Mesothelial cell of epicardium (in vitro differentiated cells): ENCODE measurements at regions not wholly inside any gene's neighbourhood (a gene's known extent, or its start where the extent isn't known, plus 50 kb on each side); places are given as distances from the start of the nearest gene placed in this dataset.

Source experiments
- DNase-seq, 2 experiments: peaks; one replicate each; pipeline ENCODE4 v3.0.0; 2021; ENCODE audit warnings: low spot score in 2 of 2; ENCODE audit not compliant: unreplicated experiment in 2 of 2
- H3K27ac Mint-ChIP-seq: 2 replicates; pipeline ENCODE4 v1.8.0; 2021; ENCODE audit warnings: mixed read lengths
- H3K27me3 Mint-ChIP-seq: 2 replicates; pipeline ENCODE4 v1.8.0; 2021; ENCODE audit warnings: low read depth, mixed read lengths
- H3K36me3 Mint-ChIP-seq: 2 replicates; pipeline ENCODE4 v1.8.0; 2021; ENCODE audit warnings: mixed read lengths
- H3K4me1 Mint-ChIP-seq: 2 replicates; pipeline ENCODE4 v1.8.0; 2021; ENCODE audit warnings: mixed read lengths
- H3K4me3 Mint-ChIP-seq: 2 replicates; pipeline ENCODE4 v1.8.0; 2021; ENCODE audit warnings: mild to moderate bottlenecking, moderate library complexity, mixed read lengths
- H3K9me3 Mint-ChIP-seq: 2 replicates; pipeline ENCODE4 v1.8.0; 2021; ENCODE audit warnings: mixed read lengths
- CTCF ChIP-seq: fragments of 200-600 bp; sonication (generic); IDR thresholded peaks from one replicate; pipeline ENCODE4 v1.5.0; 2021; ENCODE audit warnings: antibody characterized with exemption; ENCODE audit not compliant: unreplicated experiment

- H3K9me3 Mint-ChIP-seq, result peaks cover 8% of the 10 kb centered on the region
- no peak for DNase-seq
- no peak for TF ChIP-seq CTCF
- H3K27ac Mint-ChIP-seq, result no peak overlapping the region
- H3K36me3 Mint-ChIP-seq, result no peaks in the 10 kb centered on the region
- H3K4me3 Mint-ChIP-seq, result no peak overlapping the region
- no peaks in the 10 kb centered on the region for H3K4me1 Mint-ChIP-seq
- H3K27me3 Mint-ChIP-seq, result peaks cover 12% of the 10 kb centered on the region
Observed at GRCh38 chr22:49239264-49240015, 588.2 kb downstream of the BRD1 start.

GRCh38 chr22:49238181-49239141 lies 589.2 kb downstream of the BRD1 start:
- H3K27ac Mint-ChIP-seq, result no peak overlapping the region
- no peaks in the 10 kb centered on the region for H3K4me1 Mint-ChIP-seq
- H3K36me3 Mint-ChIP-seq, result no peaks in the 10 kb centered on the region
- no peak for DNase-seq
- peaks cover 12% of the 10 kb centered on the region for H3K27me3 Mint-ChIP-seq
- TF ChIP-seq CTCF, result no peak
- peaks cover 5% of the 10 kb centered on the region for H3K9me3 Mint-ChIP-seq
- H3K4me3 Mint-ChIP-seq, result no peak overlapping the region

GRCh38 chr22:49237703-49238102 lies 590.0 kb downstream of the BRD1 start:
- Mint-ChIP-seq H3K27ac (no peak overlapping the region), H3K27me3 (peaks cover 13% of the 10 kb centered on the region), H3K4me3 (no peak overlapping the region), H3K9me3 (no peaks in the 10 kb centered on the region), H3K36me3 (no peaks in the 10 kb centered on the region), H3K4me1 (no peaks in the 10 kb centered on the region)
- DNase-seq, result no peak
- TF ChIP-seq CTCF, result no peak

- Mint-ChIP-seq H3K4me1 (no peaks in the 10 kb centered on the region), H3K9me3 (no peaks in the 10 kb centered on the region), H3K4me3 (no peak overlapping the region), H3K27me3 (peaks cover 13% of the 10 kb centered on the region), H3K27ac (no peak overlapping the region), H3K36me3 (no peaks in the 10 kb centered on the region)
- DNase-seq, result no peak
- TF ChIP-seq CTCF, result no peak
Observed at GRCh38 chr22:49237279-49237678, 590.4 kb downstream of the BRD1 start.

GRCh38 chr22:49236541-49237075 lies 591.1 kb downstream of the BRD1 start:
- no peak overlapping the region for H3K27ac Mint-ChIP-seq
- H3K27me3 Mint-ChIP-seq, result peaks cover 13% of the 10 kb centered on the region
- H3K4me3 Mint-ChIP-seq, result no peak overlapping the region
- no peaks in the 10 kb centered on the region for H3K4me1 Mint-ChIP-seq
- no peaks in the 10 kb centered on the region for H3K9me3 Mint-ChIP-seq
- no peak for DNase-seq
- no peak for TF ChIP-seq CTCF
- no peaks in the 10 kb centered on the region for H3K36me3 Mint-ChIP-seq
